IPS-18c (cell line): ENCODE measurements at regions not wholly inside any gene's neighbourhood (a gene's known extent, or its start where the extent isn't known, plus 50 kb on each side); places are given as distances from the start of the nearest gene placed in this dataset.

ENCODE experiments used
- H3K4me3 ChIP-seq: 2 replicates; pipeline ENCODE4 v1.7.0; 2013; ENCODE audit warnings: low read depth, mild to moderate bottlenecking, low read length, moderate library complexity; ENCODE audit not compliant: insufficient read depth
- H3K9me3 ChIP-seq: one replicate; pipeline ENCODE4 v1.6.1; 2013; ENCODE audit warnings: mild to moderate bottlenecking, low read length, moderate library complexity; ENCODE audit not compliant: control insufficient read depth, insufficient read depth

- H3K9me3 ChIP-seq, result no peaks in the 10 kb centered on the region
- no peak overlapping the region for H3K4me3 ChIP-seq
Observed at GRCh38 chr2:221833966-221834365, 261.9 kb upstream of the EPHA4 start.

DNA sequence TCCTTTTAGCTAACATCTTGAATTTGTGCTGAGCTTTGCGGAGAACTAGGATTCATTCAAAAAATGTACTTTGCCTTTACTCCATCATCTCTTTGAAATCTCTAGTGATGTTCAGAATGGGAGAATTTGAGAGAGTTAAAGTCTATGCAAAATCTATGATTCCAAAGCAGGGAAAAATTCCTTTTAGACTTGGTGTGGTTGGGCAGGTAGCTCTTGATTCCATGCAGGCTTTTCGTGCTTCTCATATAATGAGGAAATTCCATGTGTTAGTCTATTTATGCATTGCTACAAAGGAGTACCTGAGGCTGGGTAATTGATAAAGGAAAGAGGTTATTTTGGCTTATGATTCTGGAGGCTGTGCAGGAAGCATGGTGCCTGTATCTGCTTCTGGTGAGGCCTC lies 258.9 kb upstream of the EPHA4 start:
- H3K4me3 ChIP-seq, result no peak overlapping the region
- no peaks in the 10 kb centered on the region for H3K9me3 ChIP-seq

DNA sequence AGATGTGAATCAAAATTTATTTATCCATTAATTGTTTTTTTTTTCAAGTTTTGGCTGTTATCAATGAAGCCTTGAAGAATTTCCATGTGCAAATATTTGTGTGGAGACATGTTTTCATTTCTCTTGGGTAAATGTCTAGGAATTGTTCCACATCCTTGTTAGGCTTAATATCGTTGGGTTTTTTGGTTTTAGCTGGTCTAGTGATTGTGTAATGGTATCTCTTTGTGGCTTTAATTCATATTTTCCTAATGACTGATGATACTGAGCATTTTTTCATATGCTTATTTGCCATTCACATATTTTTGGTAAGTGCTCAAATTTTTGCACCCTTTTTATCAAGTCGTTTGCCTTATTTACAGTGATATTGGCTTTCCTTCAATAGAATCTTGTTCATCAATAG lies 250.3 kb upstream of the EPHA4 start:
- Histone ChIP-seq H3K9me3 (no peaks in the 10 kb centered on the region), H3K4me3 (no peak overlapping the region)

GRCh38 chr2:221818616-221819320 lies 246.7 kb upstream of the EPHA4 start:
- no peak overlapping the region for H3K4me3 ChIP-seq
- H3K9me3 ChIP-seq, result no peaks in the 10 kb centered on the region

DNA sequence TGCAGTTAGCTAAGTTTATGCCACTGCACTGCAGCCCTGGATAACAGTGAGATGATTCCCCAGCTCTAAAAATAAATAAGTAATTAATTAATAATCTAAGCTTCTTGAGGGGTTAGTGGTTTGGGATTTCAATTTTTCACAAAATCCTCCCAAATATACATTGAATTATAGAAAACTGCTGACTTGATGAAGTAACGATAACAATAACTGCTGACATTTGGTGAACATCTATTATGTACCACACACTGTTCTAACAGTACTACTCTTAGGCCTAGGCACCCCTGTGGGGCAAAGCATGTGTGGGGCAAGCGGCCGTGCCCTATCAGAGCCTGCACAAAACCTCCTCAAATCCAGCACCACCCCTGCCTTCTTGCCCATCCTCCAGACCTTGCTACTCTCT lies 245.8 kb upstream of the EPHA4 start:
- no peak overlapping the region for H3K4me3 ChIP-seq
- H3K9me3 ChIP-seq, result no peaks in the 10 kb centered on the region

GRCh38 chr2:221817052-221817451 lies 244.9 kb upstream of the EPHA4 start:
- H3K4me3 ChIP-seq, result no peak overlapping the region
- H3K9me3 ChIP-seq, result no peaks in the 10 kb centered on the region

DNA sequence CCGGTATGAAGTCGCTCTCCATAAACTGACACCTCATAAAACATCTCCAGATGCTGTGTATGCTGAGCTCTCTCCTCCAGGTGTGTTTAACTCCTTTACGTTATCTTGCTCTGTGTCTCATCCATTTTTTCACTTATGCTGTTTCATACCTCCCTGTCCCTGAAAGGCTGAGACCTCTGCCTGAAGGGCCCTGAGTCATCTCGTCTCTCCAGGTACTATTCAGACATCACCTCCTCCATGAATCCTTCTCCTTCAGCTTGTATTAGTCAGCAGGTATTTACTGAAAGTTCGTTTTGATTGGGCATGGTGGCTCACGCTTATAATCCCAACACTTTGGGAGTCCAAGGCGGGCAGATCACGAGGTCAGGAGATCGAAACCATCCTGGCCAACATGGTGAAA lies 244.5 kb upstream of the EPHA4 start:
- H3K9me3 ChIP-seq, result no peaks in the 10 kb centered on the region
- no peak overlapping the region for H3K4me3 ChIP-seq

- H3K4me3 ChIP-seq, result no peak overlapping the region
- no peaks in the 10 kb centered on the region for H3K9me3 ChIP-seq
Observed at GRCh38 chr2:221810650-221811049, 238.5 kb upstream of the EPHA4 start.

GRCh38 chr2:221810245-221810644 lies 238.1 kb upstream of the EPHA4 start:
- Histone ChIP-seq H3K9me3 (no peaks in the 10 kb centered on the region), H3K4me3 (no peak overlapping the region)

GRCh38 chr2:221808488-221808887 lies 236.4 kb upstream of the EPHA4 start:
- H3K4me3 ChIP-seq, result no peak overlapping the region
- peaks cover 2% of the 10 kb centered on the region for H3K9me3 ChIP-seq

GRCh38 chr2:221807706-221808105 lies 235.6 kb upstream of the EPHA4 start:
- H3K9me3 ChIP-seq, result peaks cover 2% of the 10 kb centered on the region

GRCh38 chr2:221802089-221802488 lies 230.0 kb upstream of the EPHA4 start:
- H3K4me3 ChIP-seq, result no peak overlapping the region
- peaks cover 5% of the 10 kb centered on the region for H3K9me3 ChIP-seq

More at GRCh38 chr2:221807706-221808105, 235.6 kb upstream of the EPHA4 start:
- no peak overlapping the region for H3K4me3 ChIP-seq

- Histone ChIP-seq H3K9me3 (no peaks in the 10 kb centered on the region), H3K4me3 (no peak overlapping the region)
Observed at GRCh38 chr2:221792971-221793521, 220.9 kb upstream of the EPHA4 start.

DNA sequence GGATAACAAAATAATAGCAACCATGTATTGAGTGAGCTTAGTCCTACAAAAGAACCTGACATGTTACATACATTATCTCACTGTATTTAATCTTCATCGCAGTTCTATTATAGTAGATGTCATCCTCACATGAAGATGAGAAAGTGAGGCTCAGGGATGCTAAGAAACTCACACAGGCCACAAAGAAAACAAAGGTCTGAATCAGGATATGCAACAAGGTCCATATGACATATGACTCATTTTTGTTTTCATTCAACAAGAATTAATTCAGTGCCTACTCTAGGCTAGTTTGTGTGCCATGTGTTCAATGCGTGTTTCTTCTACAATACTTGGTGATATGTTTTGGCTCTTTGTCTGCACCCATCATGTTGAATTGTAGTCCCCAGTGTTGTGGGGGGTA lies 219.7 kb upstream of the EPHA4 start:
- Histone ChIP-seq H3K4me3 (no peak overlapping the region), H3K9me3 (no peaks in the 10 kb centered on the region)

- Histone ChIP-seq H3K9me3 (no peaks in the 10 kb centered on the region), H3K4me3 (no peak overlapping the region)
Observed at GRCh38 chr2:221787561-221787960, 215.5 kb upstream of the EPHA4 start.

DNA sequence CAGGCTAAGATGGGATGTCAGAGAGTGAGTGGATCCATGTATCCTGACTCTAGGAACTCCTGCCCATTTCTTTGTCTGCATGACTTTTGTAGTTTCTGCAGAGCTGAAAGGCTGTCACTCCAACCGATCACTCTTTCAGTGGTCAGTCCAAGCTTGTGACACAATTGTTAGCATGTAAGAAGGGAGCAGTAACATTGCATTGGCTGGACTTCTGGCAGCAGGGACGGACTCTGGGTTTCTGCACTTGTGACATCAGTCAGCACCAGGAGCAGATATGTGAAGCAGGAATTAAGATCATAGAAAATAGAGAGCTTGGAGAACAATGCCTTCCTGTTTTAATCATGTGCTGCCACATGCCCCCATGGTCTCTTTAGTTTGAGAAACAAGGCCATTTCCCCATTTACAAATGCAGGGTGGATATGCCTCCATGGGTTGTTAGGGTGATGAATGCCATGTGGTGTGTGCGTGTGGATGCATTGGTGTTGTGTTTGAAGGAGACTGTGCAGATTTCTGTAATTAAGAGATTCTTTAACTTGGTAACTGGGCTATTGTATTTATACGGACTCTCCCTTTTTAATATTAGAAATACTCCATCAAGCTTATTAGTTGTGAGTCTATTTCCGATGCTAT lies 214.3 kb upstream of the EPHA4 start:
- Histone ChIP-seq H3K9me3 (no peaks in the 10 kb centered on the region), H3K4me3 (no peak overlapping the region)

GRCh38 chr2:221780281-221780688 lies 208.2 kb upstream of the EPHA4 start:
- H3K4me3 ChIP-seq, result no peak overlapping the region
- no peaks in the 10 kb centered on the region for H3K9me3 ChIP-seq

GRCh38 chr2:221779614-221780067 lies 207.5 kb upstream of the EPHA4 start:
- Histone ChIP-seq H3K9me3 (no peaks in the 10 kb centered on the region), H3K4me3 (no peak overlapping the region)
